Peyer's patch (tissue), 4 donors: ENCODE measurements at regions not wholly inside any gene's neighbourhood (a gene's known extent, or its start where the extent isn't known, plus 50 kb on each side); places are given as distances from the start of the nearest gene placed in this dataset.

ENCODE experiments used
- CTCF ChIP-seq, 6 experiments: fragments of 450-650 bp in 4 of 6; fragments of 200-600 bp in 2 of 6; sonication (generic) in 1 of 6; IDR thresholded peaks; one replicate each; pipeline ENCODE4 v1.5.1; 2017 to 2019; ENCODE audit warnings: antibody characterized with exemption in 6 of 6, mild to moderate bottlenecking in 3 of 6, moderate library complexity in 1 of 6
- POLR2A ChIP-seq, 2 donors: fragments of 450-650 bp; IDR thresholded peaks; one replicate each; pipeline ENCODE4 v1.5.1; 2017; ENCODE audit warnings: antibody characterized with exemption in 2 of 2, mild to moderate bottlenecking in 2 of 2, moderate library complexity in 2 of 2

- TF ChIP-seq CTCF (IDR thresholded peaks at IDR 0.05) (no peak), POLR2A (IDR thresholded peaks at IDR 0.05) (no peak)
Measured at GRCh38 chr7:110246118-110246517, 844.8 kb upstream of the LRRN3 start.
